SK-N-SH (cell line): ENCODE measurements at regions not wholly inside any gene's neighbourhood (a gene's known extent, or its start where the extent isn't known, plus 50 kb on each side); places are given as distances from the start of the nearest gene placed in this dataset.

Experiments used
- CTCF ChIA-PET: fragments of 300-600, 350-600 bp; formaldehyde crosslinking; extraction: SDS; loops from one replicate; lab custom pipeline; 2021; lab: Yijun Ruan, JAX
- POLR2A ChIA-PET: fragments of 350-600 bp; sonication (Branson Sonifier 250); formaldehyde crosslinking; extraction: SDS; loops from one replicate; lab custom pipeline; 2020; ENCODE audit warnings: antibody characterized with exemption, inconsistent platforms; lab: Yijun Ruan, JAX
- DNase-seq: peaks from one replicate; pipeline ENCODE4 v3.0.0; 2012
- H2AFZ ChIP-seq: fragments of 200-600 bp; sonication (generic); 2 replicates; pipeline ENCODE4 v1.8.1; 2016; ENCODE audit warnings: antibody characterized with exemption, mild to moderate bottlenecking, low read depth
- H3F3A ChIP-seq: fragments of 200-600 bp; sonication (generic); replicated peaks from 2 replicates; pipeline ENCODE3; 2016; ENCODE audit warnings: antibody characterized with exemption, mild to moderate bottlenecking; ENCODE audit not compliant: insufficient read depth
- H3K27ac ChIP-seq, 2 experiments: fragments of 200-500 bp in 1 of 2; fragments of 200-600 bp in 1 of 2; sonication (Bioruptor generic) in 1 of 2; sonication (generic), shearing (Covaris generic) in 1 of 2; 2 replicates each; pipeline versions ENCODE4 v1.5.1 to v1.6.1; 2014 to 2016; ENCODE audit warnings: low read depth in 2 of 2, inconsistent platforms in 1 of 2, low read length in 1 of 2, mild to moderate bottlenecking in 1 of 2, mixed read lengths in 1 of 2
- H3K27me3 ChIP-seq: fragments of 200-600 bp; sonication (generic), shearing (Covaris generic); 2 replicates; pipeline ENCODE4 v1.6.1; 2016; ENCODE audit warnings: mixed run types; ENCODE audit not compliant: insufficient read depth
- H3K36me3 ChIP-seq, 2 experiments: fragments of 200-500 bp in 1 of 2; fragments of 200-600 bp in 1 of 2; sonication (Bioruptor generic) in 1 of 2; sonication (generic) in 1 of 2; replicated peaks in 1 of 2; 2 replicates each; pipeline versions ENCODE3 to v1.5.1; 2014 to 2016; ENCODE audit warnings: low read length in 1 of 2, mild to moderate bottlenecking in 1 of 2; ENCODE audit not compliant: insufficient read depth in 2 of 2, control insufficient read depth in 1 of 2
- H3K4me1 ChIP-seq, 2 experiments: fragments of 200-500 bp in 1 of 2; fragments of 200-600 bp in 1 of 2; sonication (Bioruptor generic) in 1 of 2; sonication (generic), shearing (Covaris generic) in 1 of 2; 2 replicates each; pipeline versions ENCODE4 v1.5.1 to v1.6.1; 2014 to 2016; ENCODE audit warnings: low read depth in 1 of 2, low read length in 1 of 2, mixed run types in 1 of 2; ENCODE audit not compliant: insufficient read depth in 2 of 2, control insufficient read depth in 1 of 2
- H3K4me2 ChIP-seq: fragments of 200-600 bp; sonication (generic), shearing (Covaris generic); 2 replicates; pipeline ENCODE4 v1.6.1; 2017; ENCODE audit warnings: mixed run types
- H3K4me3 ChIP-seq, 2 experiments: fragments of 200-500 bp in 1 of 2; fragments of 200-600 bp in 1 of 2; sonication (Bioruptor generic) in 1 of 2; sonication (generic), shearing (Covaris generic) in 1 of 2; 2 replicates each; pipeline versions ENCODE4 v1.5.1 to v1.8.1; 2014 to 2016; ENCODE audit warnings: low read depth in 2 of 2, inconsistent platforms in 1 of 2, low read length in 1 of 2, mild to moderate bottlenecking in 1 of 2, mixed read lengths in 1 of 2, moderate library complexity in 1 of 2
- H3K79me2 ChIP-seq: fragments of 200-600 bp; sonication (generic); 2 replicates; pipeline ENCODE4 v1.8.1; 2017; ENCODE audit warnings: mild to moderate bottlenecking; ENCODE audit not compliant: insufficient read depth
- H3K9ac ChIP-seq: fragments of 200-600 bp; sonication (generic); 2 replicates; pipeline ENCODE4 v1.6.1; 2017; ENCODE audit warnings: mixed run types
- H3K9me2 ChIP-seq: fragments of 200-600 bp; sonication (generic); 2 replicates; pipeline ENCODE4 v1.6.1; 2017; ENCODE audit warnings: mixed run types
- H3K9me3 ChIP-seq: fragments of 200-600 bp; sonication (generic); 2 replicates; pipeline ENCODE4 v1.6.1; 2017; ENCODE audit warnings: mixed run types, mild to moderate bottlenecking, moderate library complexity
- H4K20me1 ChIP-seq: fragments of 200-600 bp; sonication (generic); 2 replicates; pipeline ENCODE4 v1.6.1; 2017; ENCODE audit warnings: mild to moderate bottlenecking, mixed run types; ENCODE audit not compliant: insufficient read depth
- CHD2 ChIP-seq: fragments of 150-350 bp; IDR thresholded peaks from 2 replicates; pipeline ENCODE4 v1.6.1; 2018; ENCODE audit warnings: low read length; ENCODE audit not compliant: partially characterized antibody
- ELF1 ChIP-seq: IDR thresholded peaks from 2 replicates; pipeline ENCODE4 v1.4.0; 2012
- EP300 ChIP-seq, 2 experiments: IDR thresholded peaks; 2 replicates each; pipeline versions ENCODE4 v1.4.0 to v1.6.1; 2012; ENCODE audit warnings: borderline replicate concordance in 1 of 2, low read depth in 1 of 2, low read length in 1 of 2
- FOSL2 ChIP-seq: IDR thresholded peaks from 2 replicates; pipeline ENCODE4 v1.4.0; 2012; ENCODE audit warnings: low read depth, mild to moderate bottlenecking, moderate library complexity, borderline replicate concordance
- FOXJ3 ChIP-seq: sonication (generic); formaldehyde crosslinking; IDR thresholded peaks from 2 replicates; pipeline ENCODE4 v1.5.1; 2020; ENCODE audit warnings: mild to moderate bottlenecking, missing genetic modification reagents
- GABPA ChIP-seq: IDR thresholded peaks from 2 replicates; pipeline ENCODE4 v1.4.0; 2012; ENCODE audit warnings: low read depth, mild to moderate bottlenecking
- GATA2 ChIP-seq: sonication (generic); formaldehyde crosslinking; IDR thresholded peaks from 2 replicates; pipeline ENCODE4 v1.5.0; 2020; ENCODE audit warnings: mild to moderate bottlenecking, missing genetic modification reagents
- MEF2A ChIP-seq: IDR thresholded peaks from 2 replicates; pipeline ENCODE4 v1.4.0; 2012; ENCODE audit warnings: low read depth, borderline replicate concordance
- MXI1 ChIP-seq: IDR thresholded peaks from 2 replicates; pipeline ENCODE4 v1.6.1; 2012; ENCODE audit warnings: mild to moderate bottlenecking, low read depth, low read length, improper control_type of control experiment
- NFIC ChIP-seq: IDR thresholded peaks from 2 replicates; pipeline ENCODE4 v1.4.0; 2012; ENCODE audit warnings: borderline replicate concordance
- POLR2AphosphoS5 ChIP-seq: IDR thresholded peaks from 2 replicates; pipeline ENCODE4 v1.6.1; 2012; ENCODE audit warnings: low read depth, low read length
- RCOR1 ChIP-seq: fragments of 150-350 bp; IDR thresholded peaks from 2 replicates; pipeline ENCODE4 v1.6.1; 2017; ENCODE audit warnings: antibody characterized with exemption, low read length
- RFX5 ChIP-seq: IDR thresholded peaks from 2 replicates; pipeline ENCODE4 v1.6.1; 2012; ENCODE audit warnings: mild to moderate bottlenecking, improper control_type of control experiment, low read length
- RXRA ChIP-seq: IDR thresholded peaks from 2 replicates; pipeline ENCODE4 v1.4.0; 2012; ENCODE audit warnings: low read depth, mild to moderate bottlenecking, borderline replicate concordance
- SIN3A ChIP-seq: IDR thresholded peaks from 2 replicates; pipeline ENCODE4 v1.6.1; 2012; ENCODE audit warnings: low read depth, mild to moderate bottlenecking, low read length, moderate library complexity, borderline replicate concordance
- SMC3 ChIP-seq: IDR thresholded peaks from 2 replicates; pipeline ENCODE4 v1.6.1; 2012; ENCODE audit warnings: low read depth, low read length, improper control_type of control experiment
- TCF12 ChIP-seq: IDR thresholded peaks from 2 replicates; pipeline ENCODE4 v1.4.0; 2012
- WGBS: methylation state at CpG from one replicate; pipeline ENCODE4 v1.1.6; 2017; ENCODE audit warnings: low lambda C conversion rate; 5-methylcytosine and 5-hydroxymethylcytosine counted together
- TF ChIP-seq, protein P1 (sequence below): IDR thresholded peaks from 2 replicates; pipeline ENCODE4 v1.4.0; 2012; ENCODE audit warnings: low read depth, borderline replicate concordance
- TF ChIP-seq, protein P2 (sequence below): fragments of 200-600 bp; sonication (generic); IDR thresholded peaks from 2 replicates; pipeline ENCODE4 v1.6.1; 2017; ENCODE audit warnings: antibody characterized with exemption, mild to moderate bottlenecking, moderate library complexity
- TF ChIP-seq, protein P3 (sequence below): IDR thresholded peaks from 2 replicates; pipeline ENCODE4; 2012

DNA sequence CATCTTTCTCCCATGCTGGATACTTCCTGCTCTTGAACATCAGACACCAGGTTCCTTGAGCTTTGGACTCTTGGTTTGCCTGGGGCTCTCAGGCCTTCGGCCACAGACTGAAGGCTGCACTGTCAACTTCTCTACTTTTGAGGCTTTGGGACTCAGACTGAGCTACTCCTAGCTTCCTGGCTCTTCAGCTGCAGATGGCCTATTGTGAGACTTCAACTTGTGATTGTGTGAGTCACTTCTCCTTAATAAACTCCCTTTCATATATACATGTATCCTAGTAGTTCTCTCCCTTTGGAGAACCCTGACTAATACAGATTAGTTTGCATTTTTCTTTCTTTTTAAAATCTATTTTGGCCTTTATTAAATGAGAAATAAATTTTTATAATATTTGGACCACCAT is 276.2 kb upstream of the SEMA3C start:
- Histone ChIP-seq H3K27ac (no peak overlapping the region), H3K36me3 (no peaks in the 10 kb centered on the region), H3K9ac (no peak overlapping the region), H3K27me3 (no peaks in the 10 kb centered on the region), H3K4me3 (no peak overlapping the region), H3K79me2 (no peaks in the 10 kb centered on the region), H3F3A (peaks cover 4% of the 10 kb centered on the region)
- CTCF ChIA-PET, result interaction anchor here (0.6 to 1.8 kb wide), 4 partner anchors 12 to 278 kb away, joined by 3 to 10 read pairs (median 4); no protein-coding TSS in a partner anchor
- POLR2A ChIA-PET, result no interaction called here
- WGBS, result 92% methylated on average over 1 of the region's 1 CpG
- TF ChIP-seq NFIC, result no peak
- TF ChIP-seq FOXJ3, result no peak
- TF ChIP-seq, protein P1, sequence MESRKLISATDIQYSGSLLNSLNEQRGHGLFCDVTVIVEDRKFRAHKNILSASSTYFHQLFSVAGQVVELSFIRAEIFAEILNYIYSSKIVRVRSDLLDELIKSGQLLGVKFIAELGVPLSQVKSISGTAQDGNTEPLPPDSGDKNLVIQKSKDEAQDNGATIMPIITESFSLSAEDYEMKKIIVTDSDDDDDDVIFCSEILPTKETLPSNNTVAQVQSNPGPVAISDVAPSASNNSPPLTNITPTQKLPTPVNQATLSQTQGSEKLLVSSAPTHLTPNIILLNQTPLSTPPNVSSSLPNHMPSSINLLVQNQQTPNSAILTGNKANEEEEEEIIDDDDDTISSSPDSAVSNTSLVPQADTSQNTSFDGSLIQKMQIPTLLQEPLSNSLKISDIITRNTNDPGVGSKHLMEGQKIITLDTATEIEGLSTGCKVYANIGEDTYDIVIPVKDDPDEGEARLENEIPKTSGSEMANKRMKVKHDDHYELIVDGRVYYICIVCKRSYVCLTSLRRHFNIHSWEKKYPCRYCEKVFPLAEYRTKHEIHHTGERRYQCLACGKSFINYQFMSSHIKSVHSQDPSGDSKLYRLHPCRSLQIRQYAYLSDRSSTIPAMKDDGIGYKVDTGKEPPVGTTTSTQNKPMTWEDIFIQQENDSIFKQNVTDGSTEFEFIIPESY, result no peak
- no peak for TF ChIP-seq CHD2
- no peak for TF ChIP-seq POLR2AphosphoS5
- TF ChIP-seq ELF1, result no peak
- no peak for TF ChIP-seq SMC3
- TF ChIP-seq, all 33 proteins: peak for 0
- Histone ChIP-seq H3K9me2 (no peaks in the 10 kb centered on the region), H2AFZ (no peak overlapping the region), H3K9me3 (no peaks in the 10 kb centered on the region), H3K4me1 (peaks cover 0 to 4% of the 10 kb centered on the region in 2 experiments; a peak in 1 of 4 replicates), H3K4me2 (no peak overlapping the region), H4K20me1 (no peaks in the 10 kb centered on the region)
- DNase-seq, result no peak

DNA sequence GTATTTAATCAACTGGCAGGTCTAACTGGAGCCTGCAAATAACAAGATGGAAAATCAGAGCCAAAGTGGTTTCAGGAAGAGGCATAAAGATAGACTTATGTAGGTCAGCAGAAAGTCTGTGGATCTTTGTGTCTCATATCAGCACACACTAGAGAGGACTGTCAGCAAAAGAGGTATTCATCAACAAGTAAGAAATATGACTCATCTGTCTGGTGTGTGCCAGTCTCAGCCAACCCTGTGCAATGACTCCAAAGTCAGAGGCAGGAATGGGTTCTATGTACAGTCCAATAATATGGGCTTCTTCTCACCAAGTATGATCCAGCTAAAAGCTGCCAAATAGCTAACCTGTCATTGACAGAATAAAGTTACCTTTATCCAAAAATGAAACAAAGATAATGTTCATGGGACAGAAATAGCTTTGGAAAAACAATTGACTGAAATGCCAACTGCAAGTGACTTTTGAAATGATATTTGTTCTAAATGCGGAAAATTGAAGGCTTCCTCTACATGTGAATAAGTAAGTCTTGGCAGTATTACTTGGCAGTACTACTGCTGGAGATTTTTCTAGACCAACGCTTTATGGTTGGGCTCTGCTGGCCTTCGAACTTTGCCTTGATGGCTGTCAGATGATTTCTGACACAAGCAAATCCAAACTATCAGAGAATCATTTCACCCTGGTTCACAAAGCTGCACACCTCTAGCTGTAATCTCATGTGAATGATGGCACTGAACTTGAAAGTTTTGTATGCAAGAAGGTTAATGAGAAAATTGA is 272.3 kb upstream of the SEMA3C start:
- no peak for DNase-seq
- H3K79me2 ChIP-seq, result no peaks in the 10 kb centered on the region
- no peaks in the 10 kb centered on the region for H4K20me1 ChIP-seq
- H2AFZ ChIP-seq, result peak overlapping the region; percentile 7; the same call in 1 of the 2 replicates
- no peaks in the 10 kb centered on the region for H3K9me2 ChIP-seq
- H3K27ac ChIP-seq, result peak overlapping the region in 1 of 2 experiments; percentile 10; a peak in 1 of 4 replicates
- no peaks in the 10 kb centered on the region for H3K9me3 ChIP-seq
- H3K4me2 ChIP-seq, result peak overlapping the region; percentile 10; the same call in 1 of the 2 replicates
- no peak overlapping the region for H3K4me3 ChIP-seq
- H3K27me3 ChIP-seq, result no peaks in the 10 kb centered on the region
- H3K4me1 ChIP-seq, result peaks cover 0 to 4% of the 10 kb centered on the region in 2 experiments; a peak in 1 of 4 replicates
- peaks cover 4% of the 10 kb centered on the region for H3F3A ChIP-seq
- no peaks in the 10 kb centered on the region for H3K36me3 ChIP-seq
- 94% methylated on average over 3 of the region's 3 CpGs for WGBS
- POLR2A ChIA-PET, result no interaction called here
- CTCF ChIA-PET, result interaction anchor here (0.7 to 1.2 kb wide), 2 partner anchors 8 to 13 kb away, joined by 3 to 4 read pairs; no protein-coding TSS in a partner anchor
- H3K9ac ChIP-seq, result no peak overlapping the region
- TF ChIP-seq MXI1 (no peak), FOXJ3 (no peak), SMC3 (no peak), EP300 (IDR thresholded peaks at IDR 0.05; ENCODE audit: borderline replicate concordance in 1 of 2, low read depth in 1 of 2, low read length in 1 of 2) (no peak), MEF2A (no peak), GABPA (no peak), RXRA (no peak), SIN3A (no peak), CHD2 (no peak), NFIC (peak; percentile 20; the same call in 1 of the 2 replicates), RFX5 (no peak), GATA2 (no peak), FOSL2 (peak; percentile 83; the same call in 1 of the 2 replicates), TCF12 (peak; percentile 20; the same call in 1 of the 2 replicates), RCOR1 (no peak)
- TF ChIP-seq, protein P2, sequence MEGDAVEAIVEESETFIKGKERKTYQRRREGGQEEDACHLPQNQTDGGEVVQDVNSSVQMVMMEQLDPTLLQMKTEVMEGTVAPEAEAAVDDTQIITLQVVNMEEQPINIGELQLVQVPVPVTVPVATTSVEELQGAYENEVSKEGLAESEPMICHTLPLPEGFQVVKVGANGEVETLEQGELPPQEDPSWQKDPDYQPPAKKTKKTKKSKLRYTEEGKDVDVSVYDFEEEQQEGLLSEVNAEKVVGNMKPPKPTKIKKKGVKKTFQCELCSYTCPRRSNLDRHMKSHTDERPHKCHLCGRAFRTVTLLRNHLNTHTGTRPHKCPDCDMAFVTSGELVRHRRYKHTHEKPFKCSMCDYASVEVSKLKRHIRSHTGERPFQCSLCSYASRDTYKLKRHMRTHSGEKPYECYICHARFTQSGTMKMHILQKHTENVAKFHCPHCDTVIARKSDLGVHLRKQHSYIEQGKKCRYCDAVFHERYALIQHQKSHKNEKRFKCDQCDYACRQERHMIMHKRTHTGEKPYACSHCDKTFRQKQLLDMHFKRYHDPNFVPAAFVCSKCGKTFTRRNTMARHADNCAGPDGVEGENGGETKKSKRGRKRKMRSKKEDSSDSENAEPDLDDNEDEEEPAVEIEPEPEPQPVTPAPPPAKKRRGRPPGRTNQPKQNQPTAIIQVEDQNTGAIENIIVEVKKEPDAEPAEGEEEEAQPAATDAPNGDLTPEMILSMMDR, result no peak
- TF ChIP-seq, protein P1, result no peak
- TF ChIP-seq, protein P3, sequence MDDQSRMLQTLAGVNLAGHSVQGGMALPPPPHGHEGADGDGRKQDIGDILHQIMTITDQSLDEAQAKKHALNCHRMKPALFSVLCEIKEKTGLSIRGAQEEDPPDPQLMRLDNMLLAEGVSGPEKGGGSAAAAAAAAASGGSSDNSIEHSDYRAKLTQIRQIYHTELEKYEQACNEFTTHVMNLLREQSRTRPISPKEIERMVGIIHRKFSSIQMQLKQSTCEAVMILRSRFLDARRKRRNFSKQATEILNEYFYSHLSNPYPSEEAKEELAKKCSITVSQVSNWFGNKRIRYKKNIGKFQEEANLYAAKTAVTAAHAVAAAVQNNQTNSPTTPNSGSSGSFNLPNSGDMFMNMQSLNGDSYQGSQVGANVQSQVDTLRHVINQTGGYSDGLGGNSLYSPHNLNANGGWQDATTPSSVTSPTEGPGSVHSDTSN, result peak; percentile 87
